DND-41 (cell line): ENCODE measurements at regions not wholly inside any gene's neighbourhood (a gene's known extent, or its start where the extent isn't known, plus 50 kb on each side); places are given as distances from the start of the nearest gene placed in this dataset.

Experiments used
- EZH2 ChIP-seq: IDR thresholded peaks from 3 replicates; pipeline ENCODE4 v1.6.1; 2012; ENCODE audit warnings: borderline replicate concordance, low read depth, mild to moderate bottlenecking, moderate library complexity, low read length, inconsistent platforms; ENCODE audit not compliant: severe bottlenecking
- TF ChIP-seq, protein P1 (sequence below): IDR thresholded peaks from 2 replicates; pipeline ENCODE4 v1.5.1; 2012; ENCODE audit warnings: borderline replicate concordance, low read length, moderate library complexity, mild to moderate bottlenecking; ENCODE audit not compliant: poor library complexity, severe bottlenecking; ENCODE audit errors: extremely low read depth

DNA sequence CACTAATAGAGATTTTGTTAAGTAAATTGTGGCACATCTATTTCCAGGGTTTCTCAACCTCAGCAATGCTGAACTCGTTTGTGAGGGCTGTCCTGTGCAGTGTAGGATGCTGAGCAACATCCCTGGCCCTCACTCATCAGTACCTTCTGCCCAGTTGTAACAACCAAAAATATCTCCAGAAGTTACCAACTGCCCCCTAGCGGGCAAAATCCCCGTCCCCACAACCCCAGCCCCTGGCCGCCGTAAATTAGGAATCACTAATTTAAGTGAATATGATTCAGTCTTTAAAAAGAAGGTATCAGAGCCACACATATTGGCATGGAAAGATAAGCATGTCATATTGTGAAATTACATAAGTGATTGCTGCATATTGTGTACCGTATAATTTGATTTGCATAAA, 123.4 kb downstream of the ASB9 start:
- TF ChIP-seq, protein P1, sequence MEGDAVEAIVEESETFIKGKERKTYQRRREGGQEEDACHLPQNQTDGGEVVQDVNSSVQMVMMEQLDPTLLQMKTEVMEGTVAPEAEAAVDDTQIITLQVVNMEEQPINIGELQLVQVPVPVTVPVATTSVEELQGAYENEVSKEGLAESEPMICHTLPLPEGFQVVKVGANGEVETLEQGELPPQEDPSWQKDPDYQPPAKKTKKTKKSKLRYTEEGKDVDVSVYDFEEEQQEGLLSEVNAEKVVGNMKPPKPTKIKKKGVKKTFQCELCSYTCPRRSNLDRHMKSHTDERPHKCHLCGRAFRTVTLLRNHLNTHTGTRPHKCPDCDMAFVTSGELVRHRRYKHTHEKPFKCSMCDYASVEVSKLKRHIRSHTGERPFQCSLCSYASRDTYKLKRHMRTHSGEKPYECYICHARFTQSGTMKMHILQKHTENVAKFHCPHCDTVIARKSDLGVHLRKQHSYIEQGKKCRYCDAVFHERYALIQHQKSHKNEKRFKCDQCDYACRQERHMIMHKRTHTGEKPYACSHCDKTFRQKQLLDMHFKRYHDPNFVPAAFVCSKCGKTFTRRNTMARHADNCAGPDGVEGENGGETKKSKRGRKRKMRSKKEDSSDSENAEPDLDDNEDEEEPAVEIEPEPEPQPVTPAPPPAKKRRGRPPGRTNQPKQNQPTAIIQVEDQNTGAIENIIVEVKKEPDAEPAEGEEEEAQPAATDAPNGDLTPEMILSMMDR, result peak; percentile 28
- no peak for TF ChIP-seq EZH2
